GM12864 (cell line): ENCODE measurements at regions not wholly inside any gene's neighbourhood (a gene's known extent, or its start where the extent isn't known, plus 50 kb on each side); places are given as distances from the start of the nearest gene placed in this dataset.
"Not testable (repeated sequence)": the region's sequence is repeated elsewhere in the genome, so short reads cannot be mapped to it uniquely, and the experiment has no call there.

Experiments used
- DNase-seq: peaks from one replicate; pipeline ENCODE4 v3.0.0-alpha.2; 2011; ENCODE audit warnings: low read depth
- H3K4me3 ChIP-seq: 2 replicates; pipeline ENCODE4 v1.5.1; 2011; ENCODE audit warnings: mild to moderate bottlenecking, low read depth, low read length, control low read depth
- TF ChIP-seq, protein P1 (sequence below): IDR thresholded peaks from 2 replicates; pipeline ENCODE4 v1.5.1; 2011; ENCODE audit warnings: low read depth, mild to moderate bottlenecking, moderate library complexity, low read length, control low read depth, inconsistent platforms; ENCODE audit errors: missing control alignments

DNA sequence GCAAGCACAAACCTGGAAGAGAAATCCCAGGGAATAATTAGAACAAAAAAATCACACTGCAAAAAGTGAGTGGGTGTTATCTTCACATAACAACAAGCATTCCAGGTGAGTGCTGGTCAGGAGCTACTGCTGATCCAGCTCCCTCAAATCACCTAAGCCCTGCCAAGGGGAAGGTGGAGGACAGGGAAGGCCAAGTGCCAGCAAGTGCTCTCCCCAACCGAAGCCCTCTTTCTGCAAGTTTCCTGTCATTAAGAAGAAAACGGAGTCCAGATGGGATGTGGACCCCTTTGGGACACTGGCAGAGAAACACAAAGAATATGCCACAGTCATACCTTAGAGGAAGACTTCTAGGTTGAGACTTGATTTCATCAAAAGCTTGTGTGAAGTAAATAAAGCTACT lies 933.0 kb upstream of the ZNF722 start:
- DNase-seq = no peak
- TF ChIP-seq, protein P1, sequence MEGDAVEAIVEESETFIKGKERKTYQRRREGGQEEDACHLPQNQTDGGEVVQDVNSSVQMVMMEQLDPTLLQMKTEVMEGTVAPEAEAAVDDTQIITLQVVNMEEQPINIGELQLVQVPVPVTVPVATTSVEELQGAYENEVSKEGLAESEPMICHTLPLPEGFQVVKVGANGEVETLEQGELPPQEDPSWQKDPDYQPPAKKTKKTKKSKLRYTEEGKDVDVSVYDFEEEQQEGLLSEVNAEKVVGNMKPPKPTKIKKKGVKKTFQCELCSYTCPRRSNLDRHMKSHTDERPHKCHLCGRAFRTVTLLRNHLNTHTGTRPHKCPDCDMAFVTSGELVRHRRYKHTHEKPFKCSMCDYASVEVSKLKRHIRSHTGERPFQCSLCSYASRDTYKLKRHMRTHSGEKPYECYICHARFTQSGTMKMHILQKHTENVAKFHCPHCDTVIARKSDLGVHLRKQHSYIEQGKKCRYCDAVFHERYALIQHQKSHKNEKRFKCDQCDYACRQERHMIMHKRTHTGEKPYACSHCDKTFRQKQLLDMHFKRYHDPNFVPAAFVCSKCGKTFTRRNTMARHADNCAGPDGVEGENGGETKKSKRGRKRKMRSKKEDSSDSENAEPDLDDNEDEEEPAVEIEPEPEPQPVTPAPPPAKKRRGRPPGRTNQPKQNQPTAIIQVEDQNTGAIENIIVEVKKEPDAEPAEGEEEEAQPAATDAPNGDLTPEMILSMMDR = no peak
- H3K4me3 ChIP-seq = no peak overlapping the region

DNA sequence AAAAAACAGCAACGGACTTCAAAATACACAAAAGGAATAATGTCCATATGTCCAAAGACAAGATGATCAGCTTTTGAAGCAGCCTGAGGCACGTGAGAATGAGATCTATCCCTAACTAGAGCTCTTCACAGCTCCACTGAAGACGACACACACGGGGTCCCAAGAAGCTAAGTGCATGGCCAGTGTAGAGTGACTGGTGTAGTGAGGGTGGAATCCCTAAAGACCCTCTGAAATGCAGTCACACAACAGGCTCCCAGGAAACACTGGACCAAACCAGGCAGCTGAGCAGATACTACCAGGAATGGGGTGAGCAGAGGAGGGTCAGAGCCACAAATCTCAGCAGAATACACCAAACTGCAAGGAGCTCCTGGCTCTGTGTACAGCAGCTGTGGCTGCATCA lies 932.4 kb upstream of the ZNF722 start:
- H3K4me3 ChIP-seq, DNase-seq: not testable (repeated sequence)

DNA sequence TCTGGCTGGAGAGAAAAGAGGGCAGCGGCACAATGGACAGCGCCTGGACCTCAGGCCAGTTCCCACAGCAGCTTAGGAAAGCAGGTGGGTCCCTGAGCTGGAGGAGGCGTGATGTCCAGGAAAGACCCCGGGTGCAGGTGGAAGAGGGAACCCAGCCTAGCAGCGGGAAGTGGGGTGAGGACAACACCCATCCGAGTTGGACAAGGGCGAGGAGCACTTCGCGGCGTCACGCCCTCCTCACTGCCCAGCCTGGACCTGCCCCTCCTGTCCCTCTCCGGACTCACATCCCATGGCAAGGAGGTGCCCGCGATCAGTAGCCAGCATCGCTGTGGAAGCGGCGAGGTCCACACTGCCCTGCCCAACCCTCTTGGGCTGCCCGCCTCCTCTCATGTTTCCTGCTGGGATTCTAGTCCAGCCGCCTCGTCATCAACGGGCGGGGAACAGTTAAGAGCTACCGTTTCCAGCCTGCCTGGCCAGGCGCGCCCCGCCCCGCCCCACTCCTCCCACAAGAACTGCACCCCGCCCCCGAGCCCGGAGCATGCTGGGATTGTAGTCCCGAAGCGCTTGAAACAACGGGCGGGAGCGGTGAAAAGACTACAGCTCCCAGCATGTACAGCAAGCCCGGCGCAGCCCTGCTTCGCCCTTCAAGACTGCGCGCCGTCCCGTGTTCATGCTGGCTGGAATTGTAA lies 930.6 kb upstream of the ZNF722 start:
- TF ChIP-seq, protein P1 = no peak
- no peak for DNase-seq
- H3K4me3 ChIP-seq = no peak overlapping the region

DNA sequence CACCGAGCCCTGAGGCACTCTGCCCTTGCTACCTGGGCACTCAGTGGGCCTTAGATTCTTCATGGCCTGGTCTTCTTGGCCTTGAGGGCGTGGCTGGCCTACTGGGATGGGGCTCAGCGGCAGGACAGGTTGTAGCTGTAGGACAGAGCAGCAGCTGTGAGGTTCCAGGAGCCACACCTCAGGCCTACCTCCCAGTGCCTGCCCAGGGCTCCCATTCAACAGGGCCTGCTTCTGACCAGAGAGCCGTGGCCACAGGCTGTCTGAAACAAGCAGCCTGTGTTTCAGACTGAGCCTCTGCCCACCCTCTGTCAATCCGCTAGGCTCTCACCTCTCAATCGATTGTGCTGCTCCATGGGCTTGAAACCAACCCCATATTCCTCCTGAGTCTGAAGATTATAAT lies 928.0 kb upstream of the ZNF722 start:
- no peak overlapping the region for H3K4me3 ChIP-seq
- TF ChIP-seq, protein P1 = no peak
- no peak for DNase-seq

DNA sequence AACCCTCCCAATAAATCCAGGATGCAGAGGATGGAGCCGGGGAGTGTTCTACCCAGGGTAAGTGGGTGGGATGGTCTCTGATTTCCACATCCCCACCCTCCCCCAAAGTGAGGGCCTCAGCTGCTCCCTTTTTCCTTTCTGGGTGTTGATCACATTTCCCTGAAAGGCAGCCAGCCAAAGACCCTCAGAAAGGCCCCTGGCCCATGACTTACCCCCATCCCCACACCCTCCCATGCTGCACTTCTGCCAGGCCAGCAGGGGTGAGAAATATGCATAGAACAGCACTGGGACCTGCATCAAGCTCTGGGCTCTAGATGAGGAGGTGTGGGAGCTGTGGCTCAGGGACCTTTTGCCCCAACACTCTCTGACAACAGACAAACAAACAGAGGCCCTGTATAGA lies 927.3 kb upstream of the ZNF722 start:
- no peak for DNase-seq
- TF ChIP-seq, protein P1 = no peak
- no peak overlapping the region for H3K4me3 ChIP-seq

DNA sequence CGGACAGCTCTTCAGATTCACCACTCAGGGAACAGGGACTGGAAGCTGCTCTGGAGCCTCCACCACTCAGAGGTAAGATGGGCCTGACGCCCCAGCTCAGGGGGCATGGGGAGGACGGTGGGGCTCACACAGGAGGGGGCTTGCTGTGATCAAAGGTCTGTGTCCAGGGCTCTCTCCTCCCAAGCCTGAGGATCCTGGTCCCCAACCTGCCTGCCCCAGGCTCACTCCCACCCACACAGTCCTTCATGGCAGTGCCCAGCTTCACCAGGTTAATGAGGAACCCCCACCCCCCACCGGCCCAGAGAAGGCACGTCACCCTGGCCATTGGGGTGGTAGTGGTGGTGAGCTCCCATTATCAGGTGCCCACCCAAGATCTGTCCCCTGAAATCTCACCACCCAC lies 926.7 kb upstream of the ZNF722 start:
- TF ChIP-seq, protein P1 = no peak
- DNase-seq = no peak
- H3K4me3 ChIP-seq = no peak overlapping the region

DNA sequence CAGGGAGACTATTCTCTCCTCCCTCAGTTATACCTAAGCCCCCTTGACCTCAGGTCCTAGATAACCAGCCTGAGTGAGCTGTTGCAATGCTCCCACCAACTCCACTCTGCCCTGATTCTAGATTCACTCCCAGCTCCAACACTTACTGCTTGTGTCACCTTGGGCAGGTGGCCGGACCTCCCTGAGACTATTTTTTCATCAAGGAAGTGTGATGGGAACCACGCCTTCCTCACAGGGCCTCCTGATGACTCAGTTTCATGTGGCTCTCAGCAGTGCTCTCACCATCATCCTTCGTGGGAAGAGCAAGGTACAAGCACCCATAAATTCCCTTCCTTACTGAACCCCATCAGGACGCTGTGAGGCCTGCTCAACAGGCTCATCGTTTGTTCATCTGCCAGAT lies 925.8 kb upstream of the ZNF722 start:
- TF ChIP-seq, protein P1 = no peak
- H3K4me3 ChIP-seq = no peak overlapping the region
- DNase-seq = no peak
